OCI-LY3 (cell line): ENCODE measurements at regions not wholly inside any gene's neighbourhood (a gene's known extent, or its start where the extent isn't known, plus 50 kb on each side); places are given as distances from the start of the nearest gene placed in this dataset.
"Not testable (repeated sequence)": the region's sequence is repeated elsewhere in the genome, so short reads cannot be mapped to it uniquely, and the experiment has no call there.

ENCODE experiments used
- H2AFZ ChIP-seq: fragments of 200-600, 300-600 bp; shearing (Covaris generic); 2 replicates; pipeline ENCODE4 v1.6.0; 2014; ENCODE audit warnings: antibody characterized with exemption, low read depth, low read length
- H3K27ac ChIP-seq: fragments of 200-600, 300-600 bp; sonication (generic); 2 replicates; pipeline ENCODE4 v1.5.1; 2014; ENCODE audit warnings: mild to moderate bottlenecking, low read length, moderate library complexity, mixed read lengths
- H3K27me3 ChIP-seq: fragments of 200-600, 300-600 bp; sonication (generic); 2 replicates; pipeline ENCODE4 v1.6.1; 2014; ENCODE audit warnings: low read depth, low read length, mixed read lengths
- H3K36me3 ChIP-seq: fragments of 200-600, 300-600 bp; sonication (generic); replicated peaks from 2 replicates; pipeline ENCODE3; 2014; ENCODE audit warnings: low read depth, low read length, mixed read lengths
- H3K4me1 ChIP-seq: fragments of 300-600, 200-600 bp; sonication (generic); 2 replicates; pipeline ENCODE4 v1.6.1; 2014; ENCODE audit warnings: low read length, mixed read lengths
- H3K4me2 ChIP-seq: fragments of 200-600, 300-600 bp; sonication (generic); 2 replicates; pipeline ENCODE4 v1.6.1; 2014; ENCODE audit warnings: low read length, mixed read lengths
- H3K4me3 ChIP-seq: fragments of 300-600, 200-600 bp; sonication (generic); 2 replicates; pipeline ENCODE4 v1.5.1; 2014; ENCODE audit warnings: antibody characterized with exemption, mild to moderate bottlenecking, low read length, moderate library complexity
- H3K79me2 ChIP-seq: fragments of 300-600, 200-600 bp; shearing (Covaris generic); 2 replicates; pipeline ENCODE4 v1.6.1; 2014; ENCODE audit warnings: mild to moderate bottlenecking, low read length, mixed read lengths
- H3K9ac ChIP-seq: fragments of 300-600, 200-600 bp; shearing (Covaris generic); 2 replicates; pipeline ENCODE4 v1.6.0; 2014; ENCODE audit warnings: mild to moderate bottlenecking, low read length, moderate library complexity
- H3K9me3 ChIP-seq: fragments of 200-600, 300-600 bp; shearing (Covaris generic); 2 replicates; pipeline ENCODE4 v1.6.1; 2014; ENCODE audit warnings: low read length, mixed read lengths; ENCODE audit not compliant: insufficient read depth
- H4K20me1 ChIP-seq: fragments of 200-600, 300-600 bp; sonication (generic); 2 replicates; pipeline ENCODE4 v1.6.1; 2016; ENCODE audit warnings: low read length, mixed read lengths; ENCODE audit not compliant: insufficient read depth
- EZH2phosphoT487 ChIP-seq: fragments of 200-600 bp; shearing (Covaris generic); IDR thresholded peaks from 2 replicates; pipeline ENCODE4 v1.6.1; 2018; ENCODE audit warnings: antibody characterized with exemption, mixed run types, low read depth
- TF ChIP-seq, protein P1 (sequence below): fragments of 200-600, 300-600 bp; sonication (generic); IDR thresholded peaks from 2 replicates; pipeline ENCODE4 v1.5.1; 2014; ENCODE audit warnings: antibody characterized with exemption, low read length, low read depth

DNA sequence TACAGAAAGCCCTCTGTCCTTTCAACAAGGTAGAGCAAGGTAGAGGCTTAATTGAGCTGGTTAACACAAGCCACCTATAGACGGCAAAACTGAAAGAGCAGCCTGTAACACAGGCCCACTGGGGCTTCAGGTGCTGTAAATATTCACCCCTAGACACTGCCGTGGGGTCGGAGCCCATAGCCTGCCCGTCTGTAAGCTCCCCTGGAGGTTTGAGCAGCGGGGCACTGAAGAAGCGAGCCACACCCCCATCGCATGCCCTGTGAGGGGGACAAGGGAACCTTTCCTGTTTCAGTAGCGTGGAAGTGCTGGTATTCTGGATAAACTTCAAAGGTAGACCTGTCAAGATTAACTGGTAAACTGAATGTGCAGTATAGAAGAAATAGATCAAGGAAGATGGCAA is 160.4 kb downstream of the TPBG start:
- TF ChIP-seq EZH2phosphoT487, result no peak
- TF ChIP-seq, protein P1, sequence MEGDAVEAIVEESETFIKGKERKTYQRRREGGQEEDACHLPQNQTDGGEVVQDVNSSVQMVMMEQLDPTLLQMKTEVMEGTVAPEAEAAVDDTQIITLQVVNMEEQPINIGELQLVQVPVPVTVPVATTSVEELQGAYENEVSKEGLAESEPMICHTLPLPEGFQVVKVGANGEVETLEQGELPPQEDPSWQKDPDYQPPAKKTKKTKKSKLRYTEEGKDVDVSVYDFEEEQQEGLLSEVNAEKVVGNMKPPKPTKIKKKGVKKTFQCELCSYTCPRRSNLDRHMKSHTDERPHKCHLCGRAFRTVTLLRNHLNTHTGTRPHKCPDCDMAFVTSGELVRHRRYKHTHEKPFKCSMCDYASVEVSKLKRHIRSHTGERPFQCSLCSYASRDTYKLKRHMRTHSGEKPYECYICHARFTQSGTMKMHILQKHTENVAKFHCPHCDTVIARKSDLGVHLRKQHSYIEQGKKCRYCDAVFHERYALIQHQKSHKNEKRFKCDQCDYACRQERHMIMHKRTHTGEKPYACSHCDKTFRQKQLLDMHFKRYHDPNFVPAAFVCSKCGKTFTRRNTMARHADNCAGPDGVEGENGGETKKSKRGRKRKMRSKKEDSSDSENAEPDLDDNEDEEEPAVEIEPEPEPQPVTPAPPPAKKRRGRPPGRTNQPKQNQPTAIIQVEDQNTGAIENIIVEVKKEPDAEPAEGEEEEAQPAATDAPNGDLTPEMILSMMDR, result no peak
- 0 out of 2 replicates have a peak, but pooled peaks cover 4% of the 10 kb centered on the region for H3K4me1 ChIP-seq
- H3K4me2 ChIP-seq, result no peak overlapping the region
- H3K9ac ChIP-seq, result no peak overlapping the region
- H3K27me3 ChIP-seq, result no peaks in the 10 kb centered on the region
- no peak overlapping the region for H3K4me3 ChIP-seq
- H3K36me3 ChIP-seq, result no peaks in the 10 kb centered on the region
- H3K79me2 ChIP-seq, result no peaks in the 10 kb centered on the region
- no peak overlapping the region for H3K27ac ChIP-seq
- no peaks in the 10 kb centered on the region for H3K9me3 ChIP-seq
- no peaks in the 10 kb centered on the region for H4K20me1 ChIP-seq
- no peak overlapping the region for H2AFZ ChIP-seq

DNA sequence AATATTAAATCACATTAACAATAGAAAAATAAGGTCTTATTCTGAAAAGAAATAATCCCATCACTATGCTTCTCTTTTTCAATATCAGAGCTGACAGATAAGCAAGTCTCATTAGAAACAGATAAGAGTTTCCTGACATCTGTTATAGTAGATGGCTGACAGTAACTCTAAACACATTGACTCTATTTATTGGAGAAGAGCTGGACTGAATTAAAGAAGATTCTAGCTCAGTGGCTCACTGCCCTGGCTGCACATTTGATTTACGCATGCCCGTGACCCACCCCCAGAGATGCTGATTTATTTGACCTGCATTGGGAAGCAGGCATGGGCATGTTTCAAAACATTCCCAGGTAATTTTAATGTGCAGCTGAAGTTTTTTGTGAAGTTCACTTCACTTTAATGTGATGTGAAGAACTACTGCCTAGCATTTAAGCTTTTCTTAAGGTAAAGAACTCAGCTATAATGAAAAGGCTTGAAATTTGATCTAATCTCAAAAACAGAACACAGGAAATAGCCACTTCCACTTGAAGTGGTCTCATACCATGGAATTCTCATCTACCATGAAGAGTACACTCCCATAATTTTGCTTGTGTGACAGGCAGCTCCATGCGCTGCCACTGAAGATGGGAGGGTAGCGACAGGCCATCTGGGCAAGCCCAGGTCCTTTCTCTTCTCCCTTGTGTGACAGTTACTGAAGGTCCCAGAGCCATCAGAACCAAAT is 162.3 kb downstream of the TPBG start:
- Histone ChIP-seq H3K4me2 (no peak overlapping the region), H3K27me3 (no peaks in the 10 kb centered on the region), H2AFZ (no peak overlapping the region), H3K36me3 (no peaks in the 10 kb centered on the region), H3K4me3 (no peak overlapping the region), H3K79me2 (no peaks in the 10 kb centered on the region), H3K4me1 (0 out of 2 replicates have a peak, but pooled peaks cover 4% of the 10 kb centered on the region), H3K9ac (no peak overlapping the region), H3K9me3 (no peaks in the 10 kb centered on the region), H3K27ac (no peak overlapping the region), H4K20me1 (no peaks in the 10 kb centered on the region)
- TF ChIP-seq EZH2phosphoT487, result no peak

DNA sequence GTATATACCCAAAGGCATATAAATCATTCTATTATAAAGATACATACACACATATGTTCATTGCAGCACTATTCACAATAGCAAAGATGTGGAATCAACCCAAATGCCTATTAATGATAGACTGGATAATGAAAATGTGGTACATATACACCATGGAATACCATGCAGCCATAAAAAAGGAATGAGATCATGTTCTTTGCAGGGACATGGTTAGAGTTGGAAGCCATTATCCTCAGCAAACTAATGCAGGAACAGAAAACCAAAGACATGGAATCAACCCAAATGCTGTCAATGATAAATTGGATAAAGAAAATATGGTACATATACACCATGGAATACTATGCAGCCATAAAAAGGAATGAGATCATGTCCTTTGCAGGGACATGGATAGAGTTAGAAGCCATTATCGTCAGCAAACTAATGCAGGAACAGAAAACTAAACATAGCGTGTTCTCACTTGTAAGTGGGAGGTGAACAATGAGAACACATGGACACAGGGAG is 166.4 kb downstream of the TPBG start:
- H3K4me3 ChIP-seq, H3K9ac ChIP-seq, H4K20me1 ChIP-seq, H3K36me3 ChIP-seq, H3K9me3 ChIP-seq, H3K79me2 ChIP-seq, H3K4me1 ChIP-seq, H3K4me2 ChIP-seq, H3K27ac ChIP-seq, H3K27me3 ChIP-seq, H2AFZ ChIP-seq: not testable (repeated sequence)

DNA sequence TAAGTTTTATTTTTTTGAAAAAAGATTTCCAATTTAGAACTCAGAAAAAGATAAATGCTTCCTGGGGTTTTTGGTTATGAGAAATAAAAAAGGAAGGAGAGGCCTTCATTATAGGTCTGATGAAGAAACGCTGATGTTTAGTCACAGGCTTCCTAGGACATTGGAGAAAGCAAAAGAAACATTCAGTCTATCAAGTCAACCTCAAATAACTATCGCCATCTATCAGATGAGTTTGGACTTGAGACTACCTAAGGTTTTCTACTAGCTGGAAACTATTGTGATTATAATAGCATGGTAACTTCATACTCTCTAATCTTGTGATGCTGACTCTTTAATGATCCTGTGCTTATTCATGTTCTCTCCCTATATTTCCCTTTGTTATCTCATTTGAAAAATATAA is 171.3 kb downstream of the TPBG start:
- Histone ChIP-seq H3K4me2 (no peak overlapping the region), H3K27ac (no peak overlapping the region), H3K9me3 (no peaks in the 10 kb centered on the region), H3K4me3 (no peak overlapping the region), H3K9ac (no peak overlapping the region), H2AFZ (no peak overlapping the region), H3K79me2 (no peaks in the 10 kb centered on the region), H3K36me3 (no peaks in the 10 kb centered on the region), H3K4me1 (peaks cover 8% of the 10 kb centered on the region), H4K20me1 (no peaks in the 10 kb centered on the region), H3K27me3 (no peaks in the 10 kb centered on the region)
- TF ChIP-seq, protein P1, result no peak
- no peak for TF ChIP-seq EZH2phosphoT487

DNA sequence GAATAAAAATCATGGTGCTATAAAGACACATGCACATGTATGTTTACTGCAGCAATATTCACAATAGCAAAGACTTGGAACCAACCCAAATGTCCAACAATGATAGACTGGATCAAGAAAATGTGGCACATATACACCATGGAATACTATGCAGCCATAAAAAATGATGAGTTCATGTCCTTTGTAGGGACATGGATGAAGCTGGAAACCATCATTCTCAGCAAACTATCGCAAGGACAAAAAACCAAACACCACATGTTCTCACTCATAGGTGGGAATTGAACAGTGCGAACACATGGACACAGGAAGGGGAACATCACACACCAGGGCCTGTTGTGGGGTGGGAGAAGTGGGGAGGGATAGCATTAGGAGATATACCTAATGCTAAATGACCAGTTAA is 185.9 kb downstream of the TPBG start:
- H3K4me1 ChIP-seq, H3K4me3 ChIP-seq, H4K20me1 ChIP-seq, H3K27ac ChIP-seq, H3K9ac ChIP-seq, H3K36me3 ChIP-seq, H3K79me2 ChIP-seq, H3K9me3 ChIP-seq, H2AFZ ChIP-seq, H3K27me3 ChIP-seq, H3K4me2 ChIP-seq: not testable (repeated sequence)

DNA sequence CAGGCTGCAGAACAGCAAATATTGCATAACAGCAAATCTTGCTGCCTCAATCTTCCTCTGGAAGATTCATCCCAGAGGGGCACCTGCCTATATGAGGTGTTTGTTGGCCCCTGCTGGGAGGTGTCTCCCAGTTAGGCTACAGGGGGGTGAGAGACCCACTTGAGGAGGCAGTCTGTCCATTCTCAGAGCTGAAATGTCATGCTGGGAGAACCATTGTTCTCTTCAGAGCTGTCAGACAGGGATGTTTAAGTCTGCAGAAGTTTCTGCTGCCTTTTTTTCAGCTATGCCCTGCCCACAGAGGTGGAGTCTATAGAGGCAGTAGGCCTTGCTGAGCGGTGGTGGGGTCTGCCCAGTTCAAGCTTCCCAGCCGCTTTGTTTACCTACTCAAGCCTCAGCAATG is 187.7 kb downstream of the TPBG start:
- H3K9ac ChIP-seq, H3K4me2 ChIP-seq, H3K9me3 ChIP-seq, H2AFZ ChIP-seq, H3K27me3 ChIP-seq, H4K20me1 ChIP-seq, H3K4me3 ChIP-seq, H3K36me3 ChIP-seq, H3K79me2 ChIP-seq, H3K27ac ChIP-seq, H3K4me1 ChIP-seq: not testable (repeated sequence)
